ENCODE measurements at regions not wholly inside any gene's neighbourhood (a gene's known extent, or its start where the extent isn't known, plus 50 kb on each side); places are given as distances from the start of the nearest gene placed in this dataset.

GRCh38 chr12:74446466-74446865, 91.2 kb upstream of the ATXN7L3B start:
- H3K27me3 ChIP-seq (ENCODE audit: insufficient read depth), result no peaks in the 10 kb centered on the region
- ATAC-seq (no peak), DNase-seq (ENCODE audit: low spot score) (no peak)
- no peaks in the 10 kb centered on the region for H3K36me3 Mint-ChIP-seq (ENCODE audit: low read depth)
- H3K36me3 ChIP-seq (ENCODE audit: insufficient read depth), result no peaks in the 10 kb centered on the region
- no peaks in the 10 kb centered on the region for H4K20me1 ChIP-seq (replicated peaks; ENCODE audit: insufficient read depth)
- H3K4me1 ChIP-seq (ENCODE audit: insufficient read depth), result no peaks in the 10 kb centered on the region
- H3K4me1 Mint-ChIP-seq, result peaks cover 4% of the 10 kb centered on the region; the same call in 2 of the 3 replicates
- H3F3A ChIP-seq (replicated peaks; ENCODE audit: low read depth), result no peaks in the 10 kb centered on the region
- H3K9me2 ChIP-seq (ENCODE audit: insufficient read depth), result no peaks in the 10 kb centered on the region
- no peaks in the 10 kb centered on the region for H3K79me2 ChIP-seq (replicated peaks; ENCODE audit: insufficient read depth)
- no peaks in the 10 kb centered on the region for H3K9me3 Mint-ChIP-seq
- H3K4me3 ChIP-seq, result no peak overlapping the region
- H3K27ac Mint-ChIP-seq, result no peak overlapping the region
- H3K27me3 Mint-ChIP-seq (ENCODE audit: insufficient read depth, low read depth, poor library complexity), result no peaks in the 10 kb centered on the region
- no peak for TF ChIP-seq ZNF331 (CRISPR knock-in tag; IDR thresholded peaks at IDR 0.05; ENCODE audit: low read depth)
- TF ChIP-seq EZH2phosphoT487 (IDR thresholded peaks at IDR 0.05; ENCODE audit: unreplicated experiment), result no peak
- TF ChIP-seq STAT1 (IDR thresholded peaks at IDR 0.05; ENCODE audit: unreplicated experiment), result no peak
- no peak for TF ChIP-seq JUNB (IDR thresholded peaks at IDR 0.05; ENCODE audit: unreplicated experiment)
- no peak for TF ChIP-seq NANOG (IDR thresholded peaks at IDR 0.05; ENCODE audit: borderline replicate concordance)
- no peak for TF ChIP-seq EZH2 (IDR thresholded peaks at IDR 0.05; ENCODE audit: low read depth, unreplicated experiment)
- no peak for TF ChIP-seq REST (IDR thresholded peaks at IDR 0.05; ENCODE audit: unreplicated experiment)
- TF ChIP-seq CREB1 (CRISPR knock-in tag; IDR thresholded peaks at IDR 0.05; ENCODE audit: low read depth), result no peak
- TF ChIP-seq ZNF462 (CRISPR knock-in tag; IDR thresholded peaks at IDR 0.05), result no peak
- no peak for TF ChIP-seq POLR2AphosphoS5 (IDR thresholded peaks at IDR 0.05; ENCODE audit: low read depth)
- TF ChIP-seq ZNF114 (CRISPR knock-in tag; IDR thresholded peaks at IDR 0.05), result no peak
- TF ChIP-seq ETS1 (IDR thresholded peaks at IDR 0.05), result no peak
- TF ChIP-seq CTCF (conservative IDR thresholded peaks at IDR 0.05; ENCODE audit: low read depth in 2 of 2), result no peak
- no peak overlapping the region for H3K27ac ChIP-seq (ENCODE audit: low read depth)
- H3K4me3 Mint-ChIP-seq, result no peak overlapping the region
- H3K4me2 ChIP-seq, result no peak overlapping the region
- H2AFZ ChIP-seq, result no peak overlapping the region

All from GM23338 (cell line).